Neural progenitor cell (in vitro differentiated cells): ENCODE measurements at regions not wholly inside any gene's neighbourhood (a gene's known extent, or its start where the extent isn't known, plus 50 kb on each side); places are given as distances from the start of the nearest gene placed in this dataset.
"Not testable (repeated sequence)": the region's sequence is repeated elsewhere in the genome, so short reads cannot be mapped to it uniquely, and the experiment has no call there.

ENCODE experiments used
- DNase-seq: peaks from one replicate; pipeline ENCODE4 v3.0.0-alpha.2; 2016; ENCODE audit warnings: low spot score
- H2AFZ ChIP-seq: fragments of 200-600 bp; sonication (generic); replicated peaks from 2 replicates; pipeline ENCODE4 v1.6.1; 2016; ENCODE audit warnings: antibody characterized with exemption
- H3F3A ChIP-seq: fragments of 200-600 bp; sonication (generic); 2 replicates; pipeline ENCODE4 v1.6.1; 2016; ENCODE audit warnings: antibody characterized with exemption, low read depth
- H3K27ac ChIP-seq: fragments of 200-600 bp; sonication (generic); 2 replicates; pipeline ENCODE4 v1.5.1; 2016; ENCODE audit warnings: mild to moderate bottlenecking
- H3K27me3 ChIP-seq: fragments of 200-600 bp; sonication (generic); 2 replicates; pipeline ENCODE4 v1.6.1; 2016; ENCODE audit warnings: mild to moderate bottlenecking, moderate library complexity
- H3K36me3 ChIP-seq: fragments of 200-600 bp; sonication (generic); 2 replicates; pipeline ENCODE4 v1.5.1; 2016
- H3K4me1 ChIP-seq: fragments of 200-600 bp; sonication (generic); 2 replicates; pipeline ENCODE4 v1.6.1; 2016; ENCODE audit warnings: mixed run types
- H3K4me2 ChIP-seq: fragments of 200-600 bp; sonication (generic); 2 replicates; pipeline ENCODE4 v1.6.1; 2016
- H3K4me3 ChIP-seq: fragments of 200-600 bp; sonication (generic); 2 replicates; pipeline ENCODE4 v1.5.1; 2016
- H3K79me2 ChIP-seq: fragments of 200-600 bp; sonication (generic); 2 replicates; pipeline ENCODE4 v1.6.1; 2016; ENCODE audit warnings: low read depth
- H3K9ac ChIP-seq: fragments of 200-600 bp; sonication (generic); 2 replicates; pipeline ENCODE4 v1.6.1; 2016
- H3K9me3 ChIP-seq: fragments of 200-600 bp; sonication (generic); 2 replicates; pipeline ENCODE4 v1.5.1; 2016; ENCODE audit warnings: low read depth
- H4K20me1 ChIP-seq: fragments of 200-600 bp; sonication (generic); 2 replicates; pipeline ENCODE4 v1.6.1; 2016; ENCODE audit warnings: low read depth
- H3K27ac Mint-ChIP-seq: 3 replicates; pipeline ENCODE4 v1.8.0; 2021; ENCODE audit warnings: mixed read lengths
- H3K27me3 Mint-ChIP-seq: 2 replicates; pipeline ENCODE4 v1.8.0; 2022; ENCODE audit warnings: low read depth, mild to moderate bottlenecking, inconsistent platforms, moderate library complexity, mixed read lengths; ENCODE audit not compliant: insufficient read depth
- H3K36me3 Mint-ChIP-seq: 3 replicates; pipeline ENCODE4 v1.8.0; 2021; ENCODE audit warnings: mixed read lengths
- H3K4me1 Mint-ChIP-seq: 3 replicates; pipeline ENCODE4 v1.8.0; 2021; ENCODE audit warnings: mixed read lengths
- H3K4me3 Mint-ChIP-seq: 3 replicates; pipeline ENCODE4 v1.8.0; 2021; ENCODE audit warnings: mild to moderate bottlenecking, moderate library complexity, mixed read lengths
- H3K9me3 Mint-ChIP-seq: 3 replicates; pipeline ENCODE4 v1.8.0; 2020; ENCODE audit warnings: mixed read lengths
- CTCF ChIP-seq: fragments of 200-600 bp; sonication (generic); IDR thresholded peaks from 2 replicates; pipeline ENCODE4 v1.5.1; 2017; ENCODE audit warnings: antibody characterized with exemption, mild to moderate bottlenecking
- EZH2 ChIP-seq: fragments of 200-600 bp; sonication (generic); IDR thresholded peaks from 2 replicates; pipeline ENCODE4 v1.6.1; 2017; ENCODE audit warnings: antibody characterized with exemption, mild to moderate bottlenecking, moderate library complexity
- EZH2phosphoT487 ChIP-seq: fragments of 200-600 bp; sonication (generic); IDR thresholded peaks from 2 replicates; pipeline ENCODE4 v1.6.1; 2017; ENCODE audit warnings: antibody characterized with exemption

GRCh38 chr7:16261654-16262053, 159.7 kb downstream of the CRPPA start:
- no peak overlapping the region for H2AFZ ChIP-seq
- H3K27ac Mint-ChIP-seq = no peak overlapping the region
- H3K79me2 ChIP-seq = no peaks in the 10 kb centered on the region
- H3K36me3 Mint-ChIP-seq = no peaks in the 10 kb centered on the region
- H3K4me3 ChIP-seq = no peak overlapping the region
- H4K20me1 ChIP-seq = no peaks in the 10 kb centered on the region
- no peaks in the 10 kb centered on the region for H3K4me1 ChIP-seq
- TF ChIP-seq CTCF (no peak), EZH2phosphoT487 (no peak), EZH2 (no peak)
- H3K27me3 Mint-ChIP-seq = no peaks in the 10 kb centered on the region
- no peak overlapping the region for H3K9ac ChIP-seq
- H3K27me3 ChIP-seq = no peaks in the 10 kb centered on the region
- H3K27ac ChIP-seq = no peak overlapping the region
- H3K4me3 Mint-ChIP-seq = no peak overlapping the region
- no peak overlapping the region for H3K4me2 ChIP-seq
- H3K9me3 Mint-ChIP-seq = no peaks in the 10 kb centered on the region
- H3K36me3 ChIP-seq = no peaks in the 10 kb centered on the region
- DNase-seq = no peak
- H3K4me1 Mint-ChIP-seq = no peaks in the 10 kb centered on the region
- H3F3A ChIP-seq = no peaks in the 10 kb centered on the region
- no peaks in the 10 kb centered on the region for H3K9me3 ChIP-seq

- Histone ChIP-seq H3K9me3 (no peaks in the 10 kb centered on the region), H3K9ac (no peak overlapping the region), H3K4me1 (no peaks in the 10 kb centered on the region), H3K27me3 (no peaks in the 10 kb centered on the region), H3K27ac (no peak overlapping the region), H2AFZ (no peak overlapping the region), H3K4me3 (no peak overlapping the region), H3F3A (no peaks in the 10 kb centered on the region), H3K79me2 (no peaks in the 10 kb centered on the region), H3K4me2 (no peak overlapping the region), H4K20me1 (no peaks in the 10 kb centered on the region), H3K36me3 (no peaks in the 10 kb centered on the region)
- Mint-ChIP-seq H3K9me3 (no peaks in the 10 kb centered on the region), H3K4me3 (no peak overlapping the region), H3K27me3 (no peaks in the 10 kb centered on the region), H3K36me3 (no peaks in the 10 kb centered on the region), H3K27ac (no peak overlapping the region), H3K4me1 (no peaks in the 10 kb centered on the region)
- DNase-seq = no peak
- TF ChIP-seq CTCF (no peak), EZH2phosphoT487 (no peak), EZH2 (no peak)
Measured at GRCh38 chr7:16261100-16261499, 160.2 kb downstream of the CRPPA start.

- Histone ChIP-seq H3K27ac (no peak overlapping the region), H3K36me3 (no peaks in the 10 kb centered on the region), H3K79me2 (no peaks in the 10 kb centered on the region), H3K4me2 (no peak overlapping the region), H4K20me1 (no peaks in the 10 kb centered on the region), H3K4me1 (no peaks in the 10 kb centered on the region), H3K27me3 (no peaks in the 10 kb centered on the region), H2AFZ (no peak overlapping the region), H3F3A (no peaks in the 10 kb centered on the region), H3K9ac (no peak overlapping the region), H3K9me3 (no peaks in the 10 kb centered on the region), H3K4me3 (no peak overlapping the region)
- no peaks in the 10 kb centered on the region for H3K27me3 Mint-ChIP-seq
- H3K36me3 Mint-ChIP-seq = no peaks in the 10 kb centered on the region
- H3K9me3 Mint-ChIP-seq = peaks cover 7% of the 10 kb centered on the region
- no peak for DNase-seq
- H3K4me3 Mint-ChIP-seq = no peak overlapping the region
- TF ChIP-seq CTCF (no peak), EZH2phosphoT487 (no peak), EZH2 (no peak)
- H3K4me1 Mint-ChIP-seq = no peaks in the 10 kb centered on the region
- H3K27ac Mint-ChIP-seq = no peak overlapping the region
Measured at GRCh38 chr7:16260236-16260728, 161.1 kb downstream of the CRPPA start.

GRCh38 chr7:16256419-16256818, 164.9 kb downstream of the CRPPA start:
- H3K4me2 ChIP-seq, H3K4me3 Mint-ChIP-seq, H3K4me3 ChIP-seq, H3K4me1 Mint-ChIP-seq, H3K4me1 ChIP-seq, H3K27me3 ChIP-seq, H3K9ac ChIP-seq, H3K36me3 Mint-ChIP-seq, H3K79me2 ChIP-seq, H4K20me1 ChIP-seq, H3F3A ChIP-seq, H3K9me3 Mint-ChIP-seq, H3K27ac ChIP-seq, H3K36me3 ChIP-seq, H3K27me3 Mint-ChIP-seq, DNase-seq, H2AFZ ChIP-seq, H3K9me3 ChIP-seq, H3K27ac Mint-ChIP-seq: not testable (repeated sequence)

GRCh38 chr7:16255952-16256351, 165.4 kb downstream of the CRPPA start:
- not testable (repeated sequence) for H3K4me3 Mint-ChIP-seq, H3F3A ChIP-seq, H3K27ac ChIP-seq, H3K4me1 ChIP-seq, H3K4me2 ChIP-seq, H3K36me3 Mint-ChIP-seq, H4K20me1 ChIP-seq, H3K9me3 ChIP-seq, H3K27me3 ChIP-seq, H3K4me3 ChIP-seq, H3K9me3 Mint-ChIP-seq, H2AFZ ChIP-seq, H3K27me3 Mint-ChIP-seq, H3K79me2 ChIP-seq, H3K36me3 ChIP-seq, DNase-seq, H3K9ac ChIP-seq, H3K4me1 Mint-ChIP-seq, H3K27ac Mint-ChIP-seq

- H2AFZ ChIP-seq, H3K27ac ChIP-seq, H3K27ac Mint-ChIP-seq, H3K36me3 ChIP-seq, H3K9me3 ChIP-seq, H3K4me1 Mint-ChIP-seq, DNase-seq, H3K9me3 Mint-ChIP-seq, H3K27me3 Mint-ChIP-seq, H3K9ac ChIP-seq, H3K4me1 ChIP-seq, H4K20me1 ChIP-seq, H3K79me2 ChIP-seq, H3K4me3 ChIP-seq, H3K4me3 Mint-ChIP-seq, H3K4me2 ChIP-seq, H3F3A ChIP-seq, H3K27me3 ChIP-seq, H3K36me3 Mint-ChIP-seq: not testable (repeated sequence)
Measured at GRCh38 chr7:16250655-16251054, 170.7 kb downstream of the CRPPA start.
